ENCODE measurements at regions not wholly inside any gene's neighbourhood (a gene's known extent, or its start where the extent isn't known, plus 50 kb on each side); places are given as distances from the start of the nearest gene placed in this dataset.

GRCh38 chr5:171588790-171589189 lies 169.3 kb downstream of the FGF18 start:
- Histone ChIP-seq H3K36me3 (no peaks in the 10 kb centered on the region), H3K4me3 (no peak overlapping the region), H3K9me3 (peaks cover 4% of the 10 kb centered on the region; the same call in 1 of the 2 replicates), H3K27me3 (no peaks in the 10 kb centered on the region)
- no peak for DNase-seq

- DNase-seq, result no peak
- H3K4me3 ChIP-seq, result no peak overlapping the region
- H3K9me3 ChIP-seq, result peaks cover 6% of the 10 kb centered on the region; the same call in 1 of the 2 replicates
- no peaks in the 10 kb centered on the region for H3K36me3 ChIP-seq
- no peaks in the 10 kb centered on the region for H3K27me3 ChIP-seq
Measured at GRCh38 chr5:171589461-171589860, 170.0 kb downstream of the FGF18 start.

GRCh38 chr5:171592076-171592475 lies 172.6 kb downstream of the FGF18 start:
- Histone ChIP-seq H3K4me3 (no peak overlapping the region), H3K9me3 (peaks cover 9% of the 10 kb centered on the region; the same call in 1 of the 2 replicates), H3K27me3 (no peaks in the 10 kb centered on the region), H3K36me3 (no peaks in the 10 kb centered on the region)
- DNase-seq, result no peak

GRCh38 chr5:171592736-171593135 lies 173.3 kb downstream of the FGF18 start:
- DNase-seq, result peak; percentile 88
- H3K27me3 ChIP-seq, result no peaks in the 10 kb centered on the region
- no peak overlapping the region for H3K4me3 ChIP-seq
- H3K9me3 ChIP-seq, result peaks cover 12% of the 10 kb centered on the region; the same call in 1 of the 2 replicates
- H3K36me3 ChIP-seq, result no peaks in the 10 kb centered on the region

GRCh38 chr5:171593401-171593800 lies 174.0 kb downstream of the FGF18 start:
- no peaks in the 10 kb centered on the region for H3K36me3 ChIP-seq
- DNase-seq, result no peak
- H3K4me3 ChIP-seq, result no peak overlapping the region

GRCh38 chr5:171593976-171594375 lies 174.5 kb downstream of the FGF18 start:
- Histone ChIP-seq H3K27me3 (no peaks in the 10 kb centered on the region), H3K9me3 (peaks cover 12% of the 10 kb centered on the region; the same call in 1 of the 2 replicates), H3K4me3 (no peak overlapping the region), H3K36me3 (no peaks in the 10 kb centered on the region)
- no peak for DNase-seq

More at GRCh38 chr5:171593401-171593800, 174.0 kb downstream of the FGF18 start:
- peaks cover 12% of the 10 kb centered on the region; the same call in 1 of the 2 replicates for H3K9me3 ChIP-seq
- no peaks in the 10 kb centered on the region for H3K27me3 ChIP-seq

- Histone ChIP-seq H3K27me3 (no peaks in the 10 kb centered on the region), H3K9me3 (peaks cover 12% of the 10 kb centered on the region; the same call in 1 of the 2 replicates), H3K4me3 (no peak overlapping the region), H3K36me3 (no peaks in the 10 kb centered on the region)
- DNase-seq, result peak; percentile 54
Measured at GRCh38 chr5:171595401-171595800, 176.0 kb downstream of the FGF18 start.

- Histone ChIP-seq H3K9me3 (peaks cover 12% of the 10 kb centered on the region; the same call in 1 of the 2 replicates), H3K36me3 (no peaks in the 10 kb centered on the region), H3K4me3 (no peak overlapping the region), H3K27me3 (no peaks in the 10 kb centered on the region)
- peak; percentile 98 for DNase-seq
Measured at GRCh38 chr5:171595801-171596231, 176.4 kb downstream of the FGF18 start.

GRCh38 chr5:171596391-171596878 lies 177.0 kb downstream of the FGF18 start:
- Histone ChIP-seq H3K4me3 (no peak overlapping the region), H3K9me3 (peaks cover 12% of the 10 kb centered on the region; the same call in 1 of the 2 replicates), H3K36me3 (no peaks in the 10 kb centered on the region), H3K27me3 (no peaks in the 10 kb centered on the region)
- DNase-seq, result peak; percentile 99

- Histone ChIP-seq H3K4me3 (no peak overlapping the region), H3K9me3 (peaks cover 13% of the 10 kb centered on the region; the same call in 1 of the 2 replicates), H3K27me3 (no peaks in the 10 kb centered on the region), H3K36me3 (no peaks in the 10 kb centered on the region)
- no peak for DNase-seq
Measured at GRCh38 chr5:171597946-171598640, 178.6 kb downstream of the FGF18 start.

- Histone ChIP-seq H3K4me3 (no peak overlapping the region), H3K36me3 (no peaks in the 10 kb centered on the region), H3K9me3 (peaks cover 12% of the 10 kb centered on the region), H3K27me3 (no peaks in the 10 kb centered on the region)
- DNase-seq, result no peak
Measured at GRCh38 chr5:171598641-171599152, 179.2 kb downstream of the FGF18 start.

GRCh38 chr5:171599411-171599810 lies 180.0 kb downstream of the FGF18 start:
- Histone ChIP-seq H3K36me3 (no peaks in the 10 kb centered on the region), H3K27me3 (no peaks in the 10 kb centered on the region), H3K4me3 (no peak overlapping the region), H3K9me3 (peaks cover 14% of the 10 kb centered on the region)
- no peak for DNase-seq

- Histone ChIP-seq H3K27me3 (no peaks in the 10 kb centered on the region), H3K4me3 (no peak overlapping the region), H3K36me3 (no peaks in the 10 kb centered on the region), H3K9me3 (peaks cover 14% of the 10 kb centered on the region)
- DNase-seq, result no peak
Measured at GRCh38 chr5:171599957-171600612, 180.6 kb downstream of the FGF18 start.

- peak; percentile 43 for DNase-seq
- H3K27me3 ChIP-seq, result no peaks in the 10 kb centered on the region
Measured at GRCh38 chr5:171600741-171601265, 181.4 kb downstream of the FGF18 start.

GRCh38 chr5:171601266-171601881 lies 181.9 kb downstream of the FGF18 start:
- H3K27me3 ChIP-seq, result no peaks in the 10 kb centered on the region
- H3K9me3 ChIP-seq, result peaks cover 24% of the 10 kb centered on the region
- DNase-seq, result no peak
- H3K36me3 ChIP-seq, result no peaks in the 10 kb centered on the region
- H3K4me3 ChIP-seq, result no peak overlapping the region

More at GRCh38 chr5:171600741-171601265, 181.4 kb downstream of the FGF18 start:
- Histone ChIP-seq H3K4me3 (no peak overlapping the region), H3K9me3 (peaks cover 18% of the 10 kb centered on the region), H3K36me3 (no peaks in the 10 kb centered on the region)

GRCh38 chr5:171603591-171603990 lies 182.0 kb upstream of the SMIM23 start:
- DNase-seq, result no peak
- Histone ChIP-seq H3K27me3 (no peaks in the 10 kb centered on the region), H3K36me3 (no peaks in the 10 kb centered on the region), H3K4me3 (no peak overlapping the region), H3K9me3 (peaks cover 37% of the 10 kb centered on the region)

- DNase-seq, result no peak
- Histone ChIP-seq H3K9me3 (peaks cover 37% of the 10 kb centered on the region), H3K27me3 (no peaks in the 10 kb centered on the region), H3K36me3 (no peaks in the 10 kb centered on the region), H3K4me3 (no peak overlapping the region)
Measured at GRCh38 chr5:171604195-171604594, 181.4 kb upstream of the SMIM23 start.
